ENCODE measurements at regions not wholly inside any gene's neighbourhood (a gene's known extent, or its start where the extent isn't known, plus 50 kb on each side); places are given as distances from the start of the nearest gene placed in this dataset.

GRCh38 chr1:191290441-191290840 is 812.8 kb upstream of the BRINP3 start:
- TF ChIP-seq, protein P1, sequence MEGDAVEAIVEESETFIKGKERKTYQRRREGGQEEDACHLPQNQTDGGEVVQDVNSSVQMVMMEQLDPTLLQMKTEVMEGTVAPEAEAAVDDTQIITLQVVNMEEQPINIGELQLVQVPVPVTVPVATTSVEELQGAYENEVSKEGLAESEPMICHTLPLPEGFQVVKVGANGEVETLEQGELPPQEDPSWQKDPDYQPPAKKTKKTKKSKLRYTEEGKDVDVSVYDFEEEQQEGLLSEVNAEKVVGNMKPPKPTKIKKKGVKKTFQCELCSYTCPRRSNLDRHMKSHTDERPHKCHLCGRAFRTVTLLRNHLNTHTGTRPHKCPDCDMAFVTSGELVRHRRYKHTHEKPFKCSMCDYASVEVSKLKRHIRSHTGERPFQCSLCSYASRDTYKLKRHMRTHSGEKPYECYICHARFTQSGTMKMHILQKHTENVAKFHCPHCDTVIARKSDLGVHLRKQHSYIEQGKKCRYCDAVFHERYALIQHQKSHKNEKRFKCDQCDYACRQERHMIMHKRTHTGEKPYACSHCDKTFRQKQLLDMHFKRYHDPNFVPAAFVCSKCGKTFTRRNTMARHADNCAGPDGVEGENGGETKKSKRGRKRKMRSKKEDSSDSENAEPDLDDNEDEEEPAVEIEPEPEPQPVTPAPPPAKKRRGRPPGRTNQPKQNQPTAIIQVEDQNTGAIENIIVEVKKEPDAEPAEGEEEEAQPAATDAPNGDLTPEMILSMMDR (conservative IDR thresholded peaks at IDR 0.05; ENCODE audit: low read length) = no peak
- no peak for TF ChIP-seq EZH2phosphoT487 (IDR thresholded peaks at IDR 0.05; ENCODE audit: borderline replicate concordance, low read depth, low read length)

Measured in OCI-LY7 (cell line).